ENCODE measurements at regions not wholly inside any gene's neighbourhood (a gene's known extent, or its start where the extent isn't known, plus 50 kb on each side); places are given as distances from the start of the nearest gene placed in this dataset.
"Not testable (repeated sequence)": the region's sequence is repeated elsewhere in the genome, so short reads cannot be mapped to it uniquely, and the experiment has no call there.

GRCh38 chr1:197991594-197991993, 74.4 kb downstream of the LHX9 start:
- Histone ChIP-seq H3K9ac (no peak overlapping the region), H3K4me3 (IDR thresholded peaks at IDR 0.05; ENCODE audit: insufficient read depth, low read depth, low read length) (no peak overlapping the region), H3K4me1 (ENCODE audit: low read depth, poor library complexity, severe bottlenecking) (no peaks in the 10 kb centered on the region), H4K20me1 (ENCODE audit: insufficient read depth) (no peaks in the 10 kb centered on the region; the same call in 1 of the 2 replicates), H3K27me3 (ENCODE audit: insufficient read depth, low read depth) (no peaks in the 10 kb centered on the region), H3K79me2 (ENCODE audit: insufficient read depth, low read depth) (no peaks in the 10 kb centered on the region), H3K4me2 (no peak overlapping the region), H3K36me3 (ENCODE audit: insufficient read depth) (no peaks in the 10 kb centered on the region), H2AFZ (ENCODE audit: low read depth) (no peak overlapping the region), H3K27ac (no peak overlapping the region)
- TF ChIP-seq CTCF (conservative IDR thresholded peaks at IDR 0.05; ENCODE audit: low read depth, low read length): no peak

- TF ChIP-seq CTCF (conservative IDR thresholded peaks at IDR 0.05; ENCODE audit: low read depth, low read length): no peak
- Histone ChIP-seq H3K27me3 (ENCODE audit: insufficient read depth, low read depth) (no peaks in the 10 kb centered on the region), H4K20me1 (ENCODE audit: insufficient read depth) (no peaks in the 10 kb centered on the region; the same call in 1 of the 2 replicates), H3K36me3 (ENCODE audit: insufficient read depth) (no peaks in the 10 kb centered on the region), H3K9ac (no peak overlapping the region), H2AFZ (ENCODE audit: low read depth) (no peak overlapping the region), H3K4me1 (ENCODE audit: low read depth, poor library complexity, severe bottlenecking) (no peaks in the 10 kb centered on the region), H3K27ac (no peak overlapping the region), H3K79me2 (ENCODE audit: insufficient read depth, low read depth) (no peaks in the 10 kb centered on the region), H3K4me2 (no peak overlapping the region), H3K4me3 (IDR thresholded peaks at IDR 0.05; ENCODE audit: insufficient read depth, low read depth, low read length) (no peak overlapping the region)
Measured at GRCh38 chr1:197994907-197995407, 77.8 kb downstream of the LHX9 start.

- Histone ChIP-seq H3K4me2 (no peak overlapping the region), H3K27ac (no peak overlapping the region), H3K79me2 (ENCODE audit: insufficient read depth, low read depth) (no peaks in the 10 kb centered on the region), H2AFZ (ENCODE audit: low read depth) (no peak overlapping the region), H3K27me3 (ENCODE audit: insufficient read depth, low read depth) (no peaks in the 10 kb centered on the region), H3K36me3 (ENCODE audit: insufficient read depth) (no peaks in the 10 kb centered on the region), H3K4me1 (ENCODE audit: low read depth, poor library complexity, severe bottlenecking) (no peaks in the 10 kb centered on the region), H4K20me1 (ENCODE audit: insufficient read depth) (no peaks in the 10 kb centered on the region; the same call in 1 of the 2 replicates), H3K9ac (no peak overlapping the region), H3K4me3 (IDR thresholded peaks at IDR 0.05; ENCODE audit: insufficient read depth, low read depth, low read length) (no peak overlapping the region)
- no peak for TF ChIP-seq CTCF (conservative IDR thresholded peaks at IDR 0.05; ENCODE audit: low read depth, low read length)
Measured at GRCh38 chr1:197995408-197996258, 78.5 kb downstream of the LHX9 start.

- not testable (repeated sequence) for H3K27ac ChIP-seq; H3K4me3 ChIP-seq (IDR thresholded peaks at IDR 0.05; ENCODE audit: insufficient read depth, low read depth, low read length); H4K20me1 ChIP-seq (ENCODE audit: insufficient read depth); H3K4me1 ChIP-seq (ENCODE audit: low read depth, poor library complexity, severe bottlenecking); H3K9ac ChIP-seq; H3K27me3 ChIP-seq (ENCODE audit: insufficient read depth, low read depth); H2AFZ ChIP-seq (ENCODE audit: low read depth); H3K36me3 ChIP-seq (ENCODE audit: insufficient read depth); H3K79me2 ChIP-seq (ENCODE audit: insufficient read depth, low read depth); H3K4me2 ChIP-seq
Measured at GRCh38 chr1:197996259-197996512, 79.0 kb downstream of the LHX9 start.

- Histone ChIP-seq H3K27me3 (ENCODE audit: insufficient read depth, low read depth) (no peaks in the 10 kb centered on the region), H3K9ac (no peak overlapping the region), H3K4me2 (no peak overlapping the region), H3K4me3 (IDR thresholded peaks at IDR 0.05; ENCODE audit: insufficient read depth, low read depth, low read length) (no peak overlapping the region), H3K36me3 (ENCODE audit: insufficient read depth) (no peaks in the 10 kb centered on the region), H3K79me2 (ENCODE audit: insufficient read depth, low read depth) (no peaks in the 10 kb centered on the region), H4K20me1 (ENCODE audit: insufficient read depth) (no peaks in the 10 kb centered on the region; the same call in 1 of the 2 replicates), H3K4me1 (ENCODE audit: low read depth, poor library complexity, severe bottlenecking) (no peaks in the 10 kb centered on the region), H2AFZ (ENCODE audit: low read depth) (no peak overlapping the region), H3K27ac (no peak overlapping the region)
- TF ChIP-seq CTCF (conservative IDR thresholded peaks at IDR 0.05; ENCODE audit: low read depth, low read length): no peak
Measured at GRCh38 chr1:197998110-197998509, 80.9 kb downstream of the LHX9 start.
